NT2/D1 (cell line): ENCODE measurements at regions not wholly inside any gene's neighbourhood (a gene's known extent, or its start where the extent isn't known, plus 50 kb on each side); places are given as distances from the start of the nearest gene placed in this dataset.

Experiments
- SUZ12 ChIP-seq: IDR thresholded peaks from 2 replicates; pipeline ENCODE4 v1.6.1; 2011; ENCODE audit not compliant: insufficient read length, insufficient read depth; ENCODE audit errors: extremely low read depth
- YY1 ChIP-seq: IDR thresholded peaks from 2 replicates; pipeline ENCODE4 v1.6.1; 2011; ENCODE audit not compliant: insufficient read length, insufficient read depth
- ZNF274 ChIP-seq: IDR thresholded peaks from 2 replicates; pipeline ENCODE4 v1.6.1; 2011; ENCODE audit warnings: mild to moderate bottlenecking, low read depth, low read length

DNA sequence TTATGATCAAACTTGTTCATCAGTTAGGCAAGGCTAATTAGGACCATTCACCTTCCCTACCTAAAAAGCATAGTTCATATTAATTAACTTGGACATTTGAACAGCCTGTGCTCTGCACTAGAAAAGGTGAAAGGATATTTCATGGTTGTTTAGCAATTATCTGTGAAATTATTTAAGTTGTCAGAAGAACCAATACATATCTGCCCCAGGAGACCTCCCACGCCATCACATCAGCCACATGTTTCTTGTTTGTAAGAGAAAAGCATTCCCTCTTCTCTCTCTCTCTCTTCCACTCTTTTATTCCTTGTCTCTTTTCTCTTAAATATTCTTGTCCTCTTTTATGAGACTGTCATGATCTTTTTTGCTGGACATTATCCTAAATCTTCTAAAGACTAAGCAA, 282.0 kb upstream of the RND3 start:
- TF ChIP-seq YY1 (no peak), ZNF274 (no peak), SUZ12 (no peak)
